HEK293T (cell line): ENCODE measurements at regions not wholly inside any gene's neighbourhood (a gene's known extent, or its start where the extent isn't known, plus 50 kb on each side); places are given as distances from the start of the nearest gene placed in this dataset.

Source experiments
- ARNT ChIP-seq: fragments of 450-650 bp; IDR thresholded peaks from 2 replicates; pipeline ENCODE4 v1.6.1; 2017; ENCODE audit warnings: mild to moderate bottlenecking
- BHLHE40 ChIP-seq: fragments of 450-650 bp; IDR thresholded peaks from 2 replicates; pipeline ENCODE4 v1.6.1; 2016; ENCODE audit warnings: mild to moderate bottlenecking, moderate library complexity, borderline replicate concordance
- ELF4 ChIP-seq: fragments of 450-650 bp; IDR thresholded peaks from 2 replicates; pipeline ENCODE4 v1.6.1; 2017; ENCODE audit warnings: antibody characterized with exemption
- FOXK2 ChIP-seq: fragments of 450-650 bp; IDR thresholded peaks from 2 replicates; pipeline ENCODE4 v1.6.1; 2016; ENCODE audit warnings: mild to moderate bottlenecking
- FOXM1 ChIP-seq: fragments of 450-650 bp; IDR thresholded peaks from 2 replicates; pipeline ENCODE4 v1.6.1; 2017; ENCODE audit warnings: mild to moderate bottlenecking, borderline replicate concordance
- HDGF ChIP-seq: fragments of 450-650 bp; IDR thresholded peaks from 2 replicates; pipeline ENCODE4 v1.6.1; 2017; ENCODE audit warnings: antibody characterized with exemption, borderline replicate concordance
- LEF1 ChIP-seq: fragments of 450-650 bp; IDR thresholded peaks from 2 replicates; pipeline ENCODE4 v1.6.1; 2017; ENCODE audit warnings: mild to moderate bottlenecking, borderline replicate concordance
- PKNOX1 ChIP-seq: fragments of 450-650 bp; IDR thresholded peaks from 2 replicates; pipeline ENCODE4 v1.6.1; 2016
- SP1 ChIP-seq: fragments of 450-650 bp; IDR thresholded peaks from 2 replicates; pipeline ENCODE4 v1.6.1; 2017
- SUZ12 ChIP-seq: fragments of 450-650 bp; IDR thresholded peaks from 2 replicates; pipeline ENCODE4 v1.6.1; 2016; ENCODE audit warnings: mild to moderate bottlenecking
- TARDBP ChIP-seq: fragments of 450-650 bp; IDR thresholded peaks from 2 replicates; pipeline ENCODE4 v1.6.1; 2016

GRCh38 chr4:114539985-114540384 is 58.6 kb upstream of the UGT8 start:
- TF ChIP-seq BHLHE40: no peak
- no peak for TF ChIP-seq FOXM1
- no peak for TF ChIP-seq SP1
- no peak for TF ChIP-seq ELF4
- TF ChIP-seq PKNOX1: no peak
- TF ChIP-seq TARDBP: no peak
- TF ChIP-seq HDGF: no peak
- no peak for TF ChIP-seq SUZ12
- no peak for TF ChIP-seq FOXK2
- TF ChIP-seq ARNT: no peak
- TF ChIP-seq LEF1: no peak
